ENCODE measurements at regions not wholly inside any gene's neighbourhood (a gene's known extent, or its start where the extent isn't known, plus 50 kb on each side); places are given as distances from the start of the nearest gene placed in this dataset.

GRCh38 chr1:108055387-108055786 is 90.4 kb upstream of the VAV3 start:
- Histone ChIP-seq H3K79me2 (ENCODE audit: low read length) (no peaks in the 10 kb centered on the region), H3K27me3 (ENCODE audit: low read depth, low read length) (no peaks in the 10 kb centered on the region), H3K9me3 (ENCODE audit: insufficient read depth, low read length) (no peaks in the 10 kb centered on the region), H3K9ac (ENCODE audit: low read length) (no peak overlapping the region), H2AFZ (ENCODE audit: low read depth, low read length) (no peak overlapping the region), H4K20me1 (ENCODE audit: insufficient read depth, low read length) (no peaks in the 10 kb centered on the region), H3K36me3 (replicated peaks; ENCODE audit: low read depth, low read length) (no peaks in the 10 kb centered on the region), H3K27ac (ENCODE audit: low read length) (no peak overlapping the region), H3K4me1 (ENCODE audit: low read length) (no peaks in the 10 kb centered on the region), H3K4me3 (ENCODE audit: low read length) (no peak overlapping the region), H3K4me2 (ENCODE audit: low read length) (no peak overlapping the region)
- no peak for TF ChIP-seq EZH2phosphoT487 (IDR thresholded peaks at IDR 0.05; ENCODE audit: low read depth)
- TF ChIP-seq, protein P1, sequence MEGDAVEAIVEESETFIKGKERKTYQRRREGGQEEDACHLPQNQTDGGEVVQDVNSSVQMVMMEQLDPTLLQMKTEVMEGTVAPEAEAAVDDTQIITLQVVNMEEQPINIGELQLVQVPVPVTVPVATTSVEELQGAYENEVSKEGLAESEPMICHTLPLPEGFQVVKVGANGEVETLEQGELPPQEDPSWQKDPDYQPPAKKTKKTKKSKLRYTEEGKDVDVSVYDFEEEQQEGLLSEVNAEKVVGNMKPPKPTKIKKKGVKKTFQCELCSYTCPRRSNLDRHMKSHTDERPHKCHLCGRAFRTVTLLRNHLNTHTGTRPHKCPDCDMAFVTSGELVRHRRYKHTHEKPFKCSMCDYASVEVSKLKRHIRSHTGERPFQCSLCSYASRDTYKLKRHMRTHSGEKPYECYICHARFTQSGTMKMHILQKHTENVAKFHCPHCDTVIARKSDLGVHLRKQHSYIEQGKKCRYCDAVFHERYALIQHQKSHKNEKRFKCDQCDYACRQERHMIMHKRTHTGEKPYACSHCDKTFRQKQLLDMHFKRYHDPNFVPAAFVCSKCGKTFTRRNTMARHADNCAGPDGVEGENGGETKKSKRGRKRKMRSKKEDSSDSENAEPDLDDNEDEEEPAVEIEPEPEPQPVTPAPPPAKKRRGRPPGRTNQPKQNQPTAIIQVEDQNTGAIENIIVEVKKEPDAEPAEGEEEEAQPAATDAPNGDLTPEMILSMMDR (IDR thresholded peaks at IDR 0.05; ENCODE audit: low read depth, low read length), result no peak

GRCh38 chr1:108054396-108054795 is 89.4 kb upstream of the VAV3 start:
- Histone ChIP-seq H3K4me1 (ENCODE audit: low read length) (no peaks in the 10 kb centered on the region), H4K20me1 (ENCODE audit: insufficient read depth, low read length) (no peaks in the 10 kb centered on the region), H3K9me3 (ENCODE audit: insufficient read depth, low read length) (no peaks in the 10 kb centered on the region), H3K27me3 (ENCODE audit: low read depth, low read length) (no peaks in the 10 kb centered on the region), H3K79me2 (ENCODE audit: low read length) (no peaks in the 10 kb centered on the region), H3K9ac (ENCODE audit: low read length) (no peak overlapping the region), H3K36me3 (replicated peaks; ENCODE audit: low read depth, low read length) (no peaks in the 10 kb centered on the region), H3K4me3 (ENCODE audit: low read length) (no peak overlapping the region), H3K4me2 (ENCODE audit: low read length) (no peak overlapping the region), H3K27ac (ENCODE audit: low read length) (no peak overlapping the region), H2AFZ (ENCODE audit: low read depth, low read length) (no peak overlapping the region)
- no peak for TF ChIP-seq EZH2phosphoT487 (IDR thresholded peaks at IDR 0.05; ENCODE audit: low read depth)
- TF ChIP-seq, protein P1 (IDR thresholded peaks at IDR 0.05; ENCODE audit: low read depth, low read length), result no peak

- TF ChIP-seq, protein P1 (IDR thresholded peaks at IDR 0.05; ENCODE audit: low read depth, low read length), result no peak
- no peak for TF ChIP-seq EZH2phosphoT487 (IDR thresholded peaks at IDR 0.05; ENCODE audit: low read depth)
- no peak overlapping the region for H3K4me3 ChIP-seq (ENCODE audit: low read length)
- no peaks in the 10 kb centered on the region for H3K4me1 ChIP-seq (ENCODE audit: low read length)
These were observed 88.5 kb upstream of the VAV3 start for GRCh38 chr1:108053270-108054013.

DNA sequence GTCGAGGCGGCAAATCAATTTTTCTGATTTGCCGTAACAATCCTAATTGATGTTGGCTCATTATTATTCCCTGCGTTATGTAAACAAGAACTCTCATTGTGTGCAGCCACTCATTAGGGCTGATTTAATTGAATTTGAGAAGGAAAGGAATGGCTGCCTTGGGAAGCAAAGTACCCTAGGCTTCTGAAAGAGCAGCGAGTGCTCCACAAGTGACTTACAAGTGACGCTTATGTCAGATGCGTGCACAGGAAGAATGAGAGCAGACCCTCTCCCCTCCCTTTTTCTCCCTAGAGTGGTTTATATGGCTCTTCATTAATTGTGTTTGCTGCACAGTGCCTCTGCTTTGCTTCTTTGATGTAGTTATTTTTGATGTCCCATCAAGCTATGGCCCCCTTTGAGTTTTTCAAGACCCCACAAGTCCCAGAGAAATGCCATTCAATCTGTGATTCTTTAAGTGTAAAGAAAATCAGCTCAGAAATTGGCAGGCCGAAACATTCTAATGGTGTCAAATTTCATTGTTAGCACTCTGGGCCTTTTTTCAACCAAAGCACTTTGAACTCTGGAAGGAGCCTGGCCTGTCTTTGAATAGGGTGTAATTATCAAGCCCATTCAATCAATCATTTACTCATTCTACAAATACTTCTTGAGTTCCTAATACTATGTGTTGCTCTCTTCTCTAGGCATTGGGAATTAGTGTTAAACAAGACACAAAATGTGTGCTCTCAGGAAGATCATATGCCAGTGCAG is 86.8 kb upstream of the VAV3 start:
- Histone ChIP-seq H3K4me1 (ENCODE audit: low read length) (no peaks in the 10 kb centered on the region), H3K36me3 (replicated peaks; ENCODE audit: low read depth, low read length) (no peaks in the 10 kb centered on the region), H3K4me2 (ENCODE audit: low read length) (no peak overlapping the region), H3K4me3 (ENCODE audit: low read length) (no peak overlapping the region), H3K27ac (ENCODE audit: low read length) (no peak overlapping the region), H2AFZ (ENCODE audit: low read depth, low read length) (no peak overlapping the region), H3K9me3 (ENCODE audit: insufficient read depth, low read length) (no peaks in the 10 kb centered on the region), H3K79me2 (ENCODE audit: low read length) (no peaks in the 10 kb centered on the region), H3K9ac (ENCODE audit: low read length) (no peak overlapping the region), H3K27me3 (ENCODE audit: low read depth, low read length) (no peaks in the 10 kb centered on the region), H4K20me1 (ENCODE audit: insufficient read depth, low read length) (no peaks in the 10 kb centered on the region)
- TF ChIP-seq, protein P1 (IDR thresholded peaks at IDR 0.05; ENCODE audit: low read depth, low read length), result no peak
- TF ChIP-seq EZH2phosphoT487 (IDR thresholded peaks at IDR 0.05; ENCODE audit: low read depth), result no peak

More at GRCh38 chr1:108053270-108054013, 88.5 kb upstream of the VAV3 start:
- Histone ChIP-seq H3K4me2 (ENCODE audit: low read length) (no peak overlapping the region), H3K9ac (ENCODE audit: low read length) (no peak overlapping the region), H3K9me3 (ENCODE audit: insufficient read depth, low read length) (no peaks in the 10 kb centered on the region), H2AFZ (ENCODE audit: low read depth, low read length) (no peak overlapping the region), H3K27me3 (ENCODE audit: low read depth, low read length) (no peaks in the 10 kb centered on the region), H4K20me1 (ENCODE audit: insufficient read depth, low read length) (no peaks in the 10 kb centered on the region), H3K27ac (ENCODE audit: low read length) (no peak overlapping the region), H3K79me2 (ENCODE audit: low read length) (no peaks in the 10 kb centered on the region), H3K36me3 (replicated peaks; ENCODE audit: low read depth, low read length) (no peaks in the 10 kb centered on the region)
